GM10266 (cell line): ENCODE measurements at regions not wholly inside any gene's neighbourhood (a gene's known extent, or its start where the extent isn't known, plus 50 kb on each side); places are given as distances from the start of the nearest gene placed in this dataset.

ENCODE experiments used
- DNase-seq: peaks from one replicate; pipeline ENCODE4 v3.0.0; 2012; ENCODE audit errors: extremely low spot score
- TF ChIP-seq, protein P1 (sequence below): IDR thresholded peaks from 2 replicates; pipeline ENCODE4 v1.5.1; 2012; ENCODE audit warnings: mild to moderate bottlenecking, low read depth; ENCODE audit not compliant: control insufficient read depth, insufficient read depth; ENCODE audit errors: missing control alignments

DNA sequence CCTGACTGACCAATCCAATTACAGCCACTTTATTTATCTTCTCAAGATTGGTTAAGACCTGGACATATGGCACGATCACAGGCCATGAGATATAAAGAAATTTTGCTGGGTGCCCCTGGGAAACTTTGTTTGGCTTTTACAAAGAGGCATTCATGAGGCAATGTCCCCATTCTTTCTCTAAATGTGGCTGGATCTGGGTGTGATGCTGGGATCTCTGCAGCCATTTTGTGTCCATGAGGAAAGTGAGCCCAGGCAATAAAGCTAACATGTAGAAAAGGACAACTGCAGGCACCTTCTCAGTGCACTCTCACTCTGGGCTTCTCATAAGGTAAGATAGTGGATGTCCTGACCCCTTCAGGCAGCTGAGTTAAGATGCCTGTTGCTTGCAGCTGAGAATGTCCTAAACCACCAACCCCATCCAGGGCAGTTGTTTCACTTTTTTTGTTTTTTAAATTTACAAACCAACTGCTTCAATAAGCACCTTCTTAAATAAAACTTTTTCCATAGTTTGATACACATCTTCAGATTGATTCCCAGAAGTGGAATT lies 372.3 kb downstream of the MIAT start:
- TF ChIP-seq, protein P1, sequence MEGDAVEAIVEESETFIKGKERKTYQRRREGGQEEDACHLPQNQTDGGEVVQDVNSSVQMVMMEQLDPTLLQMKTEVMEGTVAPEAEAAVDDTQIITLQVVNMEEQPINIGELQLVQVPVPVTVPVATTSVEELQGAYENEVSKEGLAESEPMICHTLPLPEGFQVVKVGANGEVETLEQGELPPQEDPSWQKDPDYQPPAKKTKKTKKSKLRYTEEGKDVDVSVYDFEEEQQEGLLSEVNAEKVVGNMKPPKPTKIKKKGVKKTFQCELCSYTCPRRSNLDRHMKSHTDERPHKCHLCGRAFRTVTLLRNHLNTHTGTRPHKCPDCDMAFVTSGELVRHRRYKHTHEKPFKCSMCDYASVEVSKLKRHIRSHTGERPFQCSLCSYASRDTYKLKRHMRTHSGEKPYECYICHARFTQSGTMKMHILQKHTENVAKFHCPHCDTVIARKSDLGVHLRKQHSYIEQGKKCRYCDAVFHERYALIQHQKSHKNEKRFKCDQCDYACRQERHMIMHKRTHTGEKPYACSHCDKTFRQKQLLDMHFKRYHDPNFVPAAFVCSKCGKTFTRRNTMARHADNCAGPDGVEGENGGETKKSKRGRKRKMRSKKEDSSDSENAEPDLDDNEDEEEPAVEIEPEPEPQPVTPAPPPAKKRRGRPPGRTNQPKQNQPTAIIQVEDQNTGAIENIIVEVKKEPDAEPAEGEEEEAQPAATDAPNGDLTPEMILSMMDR = no peak

DNA sequence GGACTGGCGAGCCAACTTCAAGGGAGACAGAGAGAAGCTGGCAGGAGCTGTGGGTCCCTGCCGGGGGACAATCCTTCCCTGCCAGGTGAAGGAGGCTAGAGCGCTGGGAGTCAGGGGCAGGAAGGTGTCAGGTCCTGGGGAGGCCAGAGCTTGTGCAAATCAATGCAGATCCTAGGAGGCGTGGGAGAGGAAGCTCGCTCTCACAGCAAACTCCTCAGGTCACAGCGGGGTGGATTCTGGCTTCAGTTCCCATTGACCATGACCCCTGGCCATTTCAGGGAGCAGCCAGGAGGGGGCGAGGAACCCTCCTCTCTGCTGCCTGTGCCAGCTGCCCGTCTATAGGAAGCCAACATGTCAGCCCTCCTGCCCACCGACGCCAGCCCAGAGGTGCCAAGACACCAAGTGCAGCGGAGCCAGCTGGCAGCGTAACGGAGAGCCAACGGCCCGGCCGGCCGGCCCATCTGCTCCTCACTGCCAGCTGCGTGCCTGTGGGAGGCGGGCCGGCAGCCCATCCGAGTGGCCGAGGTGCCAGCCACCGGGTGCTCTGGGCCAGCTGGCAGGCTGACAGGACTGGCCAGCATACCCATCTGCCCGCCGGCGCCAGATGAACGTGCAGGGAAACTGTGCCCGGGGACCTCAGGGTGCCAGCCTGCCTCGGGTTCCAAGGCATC lies 374.8 kb downstream of the MIAT start:
- no peak for DNase-seq
- TF ChIP-seq, protein P1 = no peak

More for the DNA sequence above, 372.3 kb downstream of the MIAT start:
- no peak for DNase-seq

DNA sequence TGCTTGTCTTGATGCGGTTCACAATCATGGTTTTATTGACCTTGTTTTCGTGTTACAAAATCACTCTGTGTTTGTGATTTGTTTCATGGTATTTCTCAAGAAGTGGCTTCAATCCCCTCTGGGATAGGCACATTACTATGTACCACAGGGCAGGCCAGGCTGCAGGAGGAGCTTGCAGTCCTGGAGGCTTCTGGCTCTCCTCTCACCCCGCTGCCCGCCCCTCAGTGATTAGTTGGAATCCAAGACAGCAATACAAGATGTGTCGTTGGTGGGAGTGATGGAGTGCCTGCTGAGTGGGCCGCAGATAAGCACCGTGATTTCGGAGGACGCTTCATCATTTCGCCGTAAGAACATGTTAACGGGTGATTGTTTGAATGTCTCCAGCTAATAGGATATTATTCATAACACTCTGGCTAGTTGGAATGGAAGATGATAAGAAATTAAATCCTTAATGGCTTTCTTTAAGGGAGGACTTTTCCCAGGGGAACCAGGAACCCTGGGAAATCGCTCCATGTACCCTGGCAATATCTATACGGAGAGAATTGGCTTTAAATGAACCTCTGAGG lies 384.4 kb downstream of the MIAT start:
- DNase-seq = no peak
- TF ChIP-seq, protein P1 = no peak

DNA sequence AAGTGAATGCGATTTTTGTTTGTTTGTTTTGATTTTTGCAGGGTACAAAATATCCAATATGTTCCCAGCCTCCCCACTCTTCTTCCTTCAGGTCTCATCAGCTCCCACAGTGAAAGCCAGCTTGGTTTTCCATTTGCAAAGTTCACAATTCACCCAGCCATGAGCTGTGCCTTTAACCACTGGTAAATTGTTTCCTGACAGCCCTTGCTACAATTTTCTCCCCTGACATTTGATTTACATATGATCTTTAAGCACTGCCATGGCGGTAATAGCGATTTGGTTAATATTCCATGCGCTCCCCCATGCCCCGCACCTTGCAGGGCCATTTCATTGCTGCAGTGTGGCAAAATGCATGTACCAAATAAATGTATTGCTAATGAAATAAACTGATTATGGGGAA lies 385.9 kb downstream of the MIAT start:
- no peak for DNase-seq
- TF ChIP-seq, protein P1 = no peak

DNA sequence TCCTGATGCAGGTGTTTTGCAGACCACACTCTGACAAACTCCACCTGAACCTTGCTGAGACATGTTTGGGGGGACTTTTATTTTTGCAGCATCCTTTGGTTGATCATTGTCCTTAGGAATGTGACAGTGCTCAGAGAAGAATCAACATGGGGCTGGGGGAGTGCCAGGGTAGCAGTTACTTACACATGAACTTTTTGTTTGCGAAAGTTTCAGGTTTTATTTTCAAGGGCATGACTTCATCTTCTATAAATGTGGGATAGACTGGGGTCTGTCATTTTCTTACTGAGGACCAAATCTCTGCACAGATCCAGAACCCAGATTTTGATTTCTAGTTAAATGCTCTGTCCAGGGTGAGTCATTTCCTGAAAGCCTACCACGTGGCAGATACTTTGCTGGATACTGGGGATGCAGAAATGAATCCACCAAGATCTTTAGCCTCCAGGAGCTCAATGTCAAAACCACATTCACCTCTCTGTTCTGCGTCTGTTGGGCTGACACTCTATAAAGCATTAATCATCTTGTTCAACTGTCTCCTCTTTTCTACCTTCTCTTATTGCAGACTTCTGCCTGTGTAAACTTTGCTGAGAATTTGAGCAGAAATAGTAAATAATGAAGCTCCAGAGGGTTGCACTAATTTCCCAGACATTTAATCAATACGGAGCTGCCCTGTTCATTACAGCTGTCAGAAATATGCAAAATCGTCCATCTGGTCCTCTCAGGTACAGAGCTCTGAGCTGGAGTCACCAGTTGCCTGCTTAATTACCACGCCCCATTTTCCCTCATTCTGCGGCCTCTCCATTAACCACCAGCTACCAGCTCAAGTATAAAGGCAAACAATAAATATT lies 387.9 kb downstream of the MIAT start:
- no peak for DNase-seq
- TF ChIP-seq, protein P1 = no peak

DNA sequence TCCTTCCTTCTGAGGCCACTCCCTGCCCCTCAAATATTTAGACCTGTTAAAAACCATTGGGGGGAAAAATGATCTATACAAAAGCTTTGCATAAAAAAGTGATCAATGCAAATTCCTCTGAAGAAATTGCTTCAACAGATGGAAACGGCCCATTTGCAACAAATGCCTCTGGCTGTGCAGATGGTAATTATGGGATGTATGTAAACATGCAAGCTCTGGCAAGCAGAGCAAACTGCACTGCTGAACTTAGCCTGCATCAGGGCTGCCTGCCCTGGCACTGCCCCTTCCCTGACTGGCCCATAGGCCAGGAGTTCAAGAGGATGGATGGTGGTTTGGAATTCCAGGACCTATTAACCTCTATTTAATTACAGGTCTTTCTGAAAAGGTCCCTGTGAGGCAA lies 388.7 kb downstream of the MIAT start:
- TF ChIP-seq, protein P1 = no peak
- no peak for DNase-seq
